Activated T-helper 2 cell treated with anti-CD3 and anti-CD28 coated beads, Interferon-gamma antibody, Interleukin-2, Interleukin-4, amounts not matched to agents 10 μg/mL and 5 μg/mL and 100 μg/mL, durations not matched to agents 14 hours and 24 hours and 36 hours (primary cell): ENCODE measurements at regions not wholly inside any gene's neighbourhood (a gene's known extent, or its start where the extent isn't known, plus 50 kb on each side); places are given as distances from the start of the nearest gene placed in this dataset.

Source experiments
- DNase-seq: peaks from one replicate; pipeline ENCODE4 v3.0.0; 2021; ENCODE audit warnings: low spot score
- H3K27ac Mint-ChIP-seq: one replicate; pipeline ENCODE4 v1.8.0; 2021; ENCODE audit warnings: mixed read lengths
- H3K27me3 Mint-ChIP-seq: one replicate; pipeline ENCODE4 v1.8.0; 2021; ENCODE audit warnings: low read depth, mixed read lengths
- H3K36me3 Mint-ChIP-seq: one replicate; pipeline ENCODE4 v1.8.0; 2021; ENCODE audit warnings: low read depth, mixed read lengths
- H3K4me1 Mint-ChIP-seq: one replicate; pipeline ENCODE4 v1.8.0; 2021; ENCODE audit warnings: low read depth, mixed read lengths
- H3K4me3 Mint-ChIP-seq: one replicate; pipeline ENCODE4 v1.8.0; 2021; ENCODE audit warnings: low read depth, mild to moderate bottlenecking, moderate library complexity, mixed read lengths
- H3K9me3 Mint-ChIP-seq: one replicate; pipeline ENCODE4 v1.8.0; 2021; ENCODE audit warnings: mixed read lengths
- intact Hi-C: fragments of 100-400 bp; cut with micrococcal nuclease; formaldehyde crosslinking; loops from one replicate; pipeline ENCODE4 v1.15.1; 2023

GRCh38 chr5:103943230-103943629, 380.6 kb upstream of the NUDT12 start:
- peaks cover 4% of the 10 kb centered on the region for H3K9me3 Mint-ChIP-seq
- H3K4me1 Mint-ChIP-seq, result no peaks in the 10 kb centered on the region
- no peak for DNase-seq
- no peak overlapping the region for H3K4me3 Mint-ChIP-seq
- intact Hi-C loops, result no loop called here
- no peaks in the 10 kb centered on the region for H3K36me3 Mint-ChIP-seq
- no peaks in the 10 kb centered on the region for H3K27me3 Mint-ChIP-seq
- no peak overlapping the region for H3K27ac Mint-ChIP-seq

GRCh38 chr5:103942587-103943186, 380.1 kb upstream of the NUDT12 start:
- H3K4me3 Mint-ChIP-seq, result no peak overlapping the region
- peaks cover 4% of the 10 kb centered on the region for H3K9me3 Mint-ChIP-seq
- H3K4me1 Mint-ChIP-seq, result no peaks in the 10 kb centered on the region
- H3K27ac Mint-ChIP-seq, result no peak overlapping the region
- intact Hi-C loops, result no loop called here
- no peak for DNase-seq
- H3K27me3 Mint-ChIP-seq, result no peaks in the 10 kb centered on the region
- H3K36me3 Mint-ChIP-seq, result no peaks in the 10 kb centered on the region

GRCh38 chr5:103941596-103941995, 379.0 kb upstream of the NUDT12 start:
- no peak overlapping the region for H3K27ac Mint-ChIP-seq
- no peak overlapping the region for H3K4me3 Mint-ChIP-seq
- no peaks in the 10 kb centered on the region for H3K36me3 Mint-ChIP-seq
- no peak for DNase-seq
- peaks cover 4% of the 10 kb centered on the region for H3K9me3 Mint-ChIP-seq
- intact Hi-C loops, result no loop called here
- H3K27me3 Mint-ChIP-seq, result no peaks in the 10 kb centered on the region
- H3K4me1 Mint-ChIP-seq, result no peaks in the 10 kb centered on the region

- no peaks in the 10 kb centered on the region for H3K36me3 Mint-ChIP-seq
- H3K4me1 Mint-ChIP-seq, result no peaks in the 10 kb centered on the region
- H3K27me3 Mint-ChIP-seq, result no peaks in the 10 kb centered on the region
- no peak overlapping the region for H3K27ac Mint-ChIP-seq
- no peak overlapping the region for H3K4me3 Mint-ChIP-seq
- intact Hi-C loops, result no loop called here
- H3K9me3 Mint-ChIP-seq, result no peaks in the 10 kb centered on the region
- DNase-seq, result no peak
Observed at GRCh38 chr5:103938146-103938695, 375.6 kb upstream of the NUDT12 start.

- Mint-ChIP-seq H3K9me3 (peaks cover 5% of the 10 kb centered on the region), H3K36me3 (no peaks in the 10 kb centered on the region), H3K27ac (no peak overlapping the region), H3K4me1 (no peaks in the 10 kb centered on the region), H3K27me3 (no peaks in the 10 kb centered on the region), H3K4me3 (no peak overlapping the region)
- intact Hi-C loops, result no loop called here
- DNase-seq, result no peak
Observed at GRCh38 chr5:103929338-103930013, 366.9 kb upstream of the NUDT12 start.

- Mint-ChIP-seq H3K27me3 (no peaks in the 10 kb centered on the region), H3K4me1 (no peaks in the 10 kb centered on the region), H3K9me3 (peaks cover 5% of the 10 kb centered on the region), H3K4me3 (no peak overlapping the region), H3K27ac (no peak overlapping the region), H3K36me3 (no peaks in the 10 kb centered on the region)
- DNase-seq, result no peak
- intact Hi-C loops, result no loop called here
Observed at GRCh38 chr5:103927739-103928138, 365.1 kb upstream of the NUDT12 start.

- no peak for DNase-seq
- Mint-ChIP-seq H3K27me3 (no peaks in the 10 kb centered on the region), H3K36me3 (no peaks in the 10 kb centered on the region), H3K4me1 (no peaks in the 10 kb centered on the region), H3K27ac (no peak overlapping the region), H3K9me3 (peaks cover 5% of the 10 kb centered on the region), H3K4me3 (no peak overlapping the region)
- intact Hi-C loops, result no loop called here
Observed at GRCh38 chr5:103923616-103924168, 361.1 kb upstream of the NUDT12 start.

- no peaks in the 10 kb centered on the region for H3K4me1 Mint-ChIP-seq
- no peak for DNase-seq
- no peak overlapping the region for H3K27ac Mint-ChIP-seq
- intact Hi-C loops, result no loop called here
- H3K9me3 Mint-ChIP-seq, result no peaks in the 10 kb centered on the region
- H3K27me3 Mint-ChIP-seq, result no peaks in the 10 kb centered on the region
- H3K4me3 Mint-ChIP-seq, result no peak overlapping the region
- H3K36me3 Mint-ChIP-seq, result no peaks in the 10 kb centered on the region
Observed at GRCh38 chr5:103919506-103919905, 356.9 kb upstream of the NUDT12 start.

GRCh38 chr5:103918668-103919367, 356.2 kb upstream of the NUDT12 start:
- DNase-seq, result no peak
- H3K9me3 Mint-ChIP-seq, result no peaks in the 10 kb centered on the region
- no peaks in the 10 kb centered on the region for H3K27me3 Mint-ChIP-seq
- H3K27ac Mint-ChIP-seq, result no peak overlapping the region
- H3K4me3 Mint-ChIP-seq, result no peak overlapping the region
- intact Hi-C loops, result no loop called here
- no peaks in the 10 kb centered on the region for H3K36me3 Mint-ChIP-seq
- no peaks in the 10 kb centered on the region for H3K4me1 Mint-ChIP-seq

- Mint-ChIP-seq H3K27me3 (no peaks in the 10 kb centered on the region), H3K9me3 (no peaks in the 10 kb centered on the region), H3K4me3 (no peak overlapping the region), H3K27ac (no peak overlapping the region), H3K36me3 (no peaks in the 10 kb centered on the region), H3K4me1 (no peaks in the 10 kb centered on the region)
- no peak for DNase-seq
- intact Hi-C loops, result no loop called here
Observed at GRCh38 chr5:103915081-103915480, 352.5 kb upstream of the NUDT12 start.

- no peaks in the 10 kb centered on the region for H3K4me1 Mint-ChIP-seq
- H3K4me3 Mint-ChIP-seq, result no peak overlapping the region
- H3K27ac Mint-ChIP-seq, result no peak overlapping the region
- no peaks in the 10 kb centered on the region for H3K9me3 Mint-ChIP-seq
- no peak for DNase-seq
- H3K36me3 Mint-ChIP-seq, result no peaks in the 10 kb centered on the region
- intact Hi-C loops, result no loop called here
- no peaks in the 10 kb centered on the region for H3K27me3 Mint-ChIP-seq
Observed at GRCh38 chr5:103910786-103911185, 348.2 kb upstream of the NUDT12 start.

- Mint-ChIP-seq H3K4me1 (no peaks in the 10 kb centered on the region), H3K36me3 (no peaks in the 10 kb centered on the region), H3K27ac (no peak overlapping the region), H3K4me3 (no peak overlapping the region), H3K9me3 (no peaks in the 10 kb centered on the region), H3K27me3 (no peaks in the 10 kb centered on the region)
- no peak for DNase-seq
- intact Hi-C loops, result no loop called here
Observed at GRCh38 chr5:103910011-103910410, 347.4 kb upstream of the NUDT12 start.

- DNase-seq, result no peak
- Mint-ChIP-seq H3K9me3 (no peaks in the 10 kb centered on the region), H3K4me1 (no peaks in the 10 kb centered on the region), H3K36me3 (no peaks in the 10 kb centered on the region), H3K27me3 (no peaks in the 10 kb centered on the region), H3K27ac (no peak overlapping the region), H3K4me3 (no peak overlapping the region)
- intact Hi-C loops, result no loop called here
Observed at GRCh38 chr5:103909391-103909790, 346.8 kb upstream of the NUDT12 start.
